ENCODE measurements at regions not wholly inside any gene's neighbourhood (a gene's known extent, or its start where the extent isn't known, plus 50 kb on each side); places are given as distances from the start of the nearest gene placed in this dataset.

GRCh38 chr19:27975419-27976005, 1237.4 kb downstream of the UQCRFS1 start:
- Mint-ChIP-seq H3K4me3 (no peak overlapping the region), H3K36me3 (ENCODE audit: low read depth) (no peaks in the 10 kb centered on the region), H3K27me3 (peaks cover 3% of the 10 kb centered on the region), H3K4me1 (ENCODE audit: low read depth) (no peaks in the 10 kb centered on the region), H3K9me3 (no peaks in the 10 kb centered on the region), H3K27ac (no peak overlapping the region)
- no peak for ATAC-seq
- intact Hi-C loops (cut with micrococcal nuclease), result no loop called here
- ChIA-PET POLR2A (interaction anchor here (0.6 kb wide), 1 partner anchor 258 kb away, joined by 3 read pairs; no protein-coding TSS in a partner anchor), CTCF (interaction anchor here (0.9 to 2.5 kb wide), 3 partner anchors 9 to 349 kb away, joined by 3 to 9 read pairs (median 3); no protein-coding TSS in a partner anchor)
- no peak for DNase-seq
- no peak for TF ChIP-seq CTCF (IDR thresholded peaks at IDR 0.05)

DNA sequence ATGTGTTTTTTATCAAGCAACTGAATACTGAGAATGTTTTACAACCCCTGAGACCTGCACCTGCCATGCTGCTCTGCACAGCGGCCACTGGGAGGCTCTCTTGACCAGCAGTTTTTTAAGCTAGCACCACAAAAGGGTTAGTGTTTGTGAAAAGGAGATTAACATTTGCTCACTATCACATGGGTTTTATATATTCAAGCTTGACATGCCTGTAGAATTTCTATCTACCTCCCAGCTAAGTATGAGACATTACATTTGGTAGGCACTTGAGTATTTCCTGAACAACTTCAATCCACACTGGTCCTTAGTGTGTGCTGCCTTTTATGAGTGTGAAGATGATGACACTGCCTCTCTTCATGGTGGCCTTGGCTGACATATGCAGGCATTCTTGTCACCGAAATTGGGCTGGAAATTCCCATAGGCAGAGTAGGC, 1238.9 kb downstream of the UQCRFS1 start:
- Mint-ChIP-seq H3K36me3 (ENCODE audit: low read depth) (no peaks in the 10 kb centered on the region), H3K4me3 (no peak overlapping the region), H3K4me1 (ENCODE audit: low read depth) (no peaks in the 10 kb centered on the region), H3K9me3 (no peaks in the 10 kb centered on the region), H3K27me3 (peaks cover 3% of the 10 kb centered on the region), H3K27ac (no peak overlapping the region)
- peak; percentile 20 for DNase-seq
- ChIA-PET POLR2A (no interaction called here), CTCF (interaction anchor here (0.9 to 2.5 kb wide), 3 partner anchors 262 to 353 kb away, joined by 3 to 9 read pairs (median 5); no protein-coding TSS in a partner anchor)
- peak; percentile 42 for TF ChIP-seq CTCF (IDR thresholded peaks at IDR 0.05)
- intact Hi-C loops (cut with micrococcal nuclease), result loop anchor here (5.0 kb wide), 1 partner anchor 353 kb away; no protein-coding TSS in a partner anchor
- no peak for ATAC-seq

DNA sequence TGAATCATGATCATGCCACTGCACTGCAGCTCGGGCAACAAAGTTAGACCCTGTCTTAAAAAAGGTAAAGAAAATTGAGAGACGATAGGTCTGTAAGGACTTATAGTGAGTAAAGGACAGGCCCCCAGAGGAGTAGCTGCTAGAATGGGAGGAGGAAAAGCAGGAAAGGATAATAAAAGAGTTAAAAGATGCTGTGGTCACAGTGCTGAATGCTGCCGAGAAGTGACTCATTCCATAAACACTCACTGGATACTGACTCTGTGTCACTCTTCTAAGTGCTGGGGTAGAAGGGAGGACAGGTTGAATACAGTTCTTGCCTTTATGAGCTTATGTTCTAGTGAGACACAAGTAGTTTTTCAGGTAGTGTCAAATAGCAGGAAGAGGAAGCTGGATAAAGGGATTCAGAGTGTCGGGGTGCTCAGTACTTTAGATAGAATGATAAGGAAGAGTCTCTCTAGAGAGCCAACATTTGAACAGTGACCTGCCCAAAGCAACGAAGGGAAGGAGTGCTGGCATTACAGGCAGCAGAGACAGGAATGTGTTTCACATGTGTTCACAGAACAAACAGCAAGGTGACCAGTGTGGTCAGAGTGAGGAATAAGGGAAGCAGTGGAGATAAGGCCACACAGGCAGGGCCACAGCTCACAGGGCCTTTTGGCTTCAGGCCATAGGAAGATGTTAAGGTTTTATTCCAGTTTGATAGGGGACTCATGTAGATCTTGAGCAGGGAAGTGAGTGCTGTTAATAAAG, 1240.5 kb downstream of the UQCRFS1 start:
- Mint-ChIP-seq H3K4me1 (ENCODE audit: low read depth) (no peaks in the 10 kb centered on the region), H3K36me3 (ENCODE audit: low read depth) (no peaks in the 10 kb centered on the region), H3K27me3 (peaks cover 3% of the 10 kb centered on the region), H3K9me3 (no peaks in the 10 kb centered on the region), H3K27ac (no peak overlapping the region), H3K4me3 (no peak overlapping the region)
- intact Hi-C loops (cut with micrococcal nuclease), result loop anchor here (5.0 kb wide), 1 partner anchor 355 kb away; no protein-coding TSS in a partner anchor
- CTCF ChIA-PET, result interaction anchor here (0.9 to 2.5 kb wide), 2 partner anchors 352 to 354 kb away, joined by 3 to 9 read pairs; no protein-coding TSS in a partner anchor
- ATAC-seq (no peak), DNase-seq (no peak)
- POLR2A ChIA-PET, result no interaction called here
- TF ChIP-seq CTCF (IDR thresholded peaks at IDR 0.05), result no peak

- TF ChIP-seq CTCF (IDR thresholded peaks at IDR 0.05), result no peak
- ChIA-PET CTCF (interaction anchor here (0.9 kb wide), 1 partner anchor 355 kb away, joined by 3 read pairs; no protein-coding TSS in a partner anchor), POLR2A (no interaction called here)
- no peak overlapping the region for H3K27ac Mint-ChIP-seq
- H3K9me3 Mint-ChIP-seq, result no peaks in the 10 kb centered on the region
- H3K27me3 Mint-ChIP-seq, result peaks cover 3% of the 10 kb centered on the region
- H3K4me3 Mint-ChIP-seq, result no peak overlapping the region
- ATAC-seq, result no peak
- H3K4me1 Mint-ChIP-seq (ENCODE audit: low read depth), result no peaks in the 10 kb centered on the region
- DNase-seq, result no peak
- no peaks in the 10 kb centered on the region for H3K36me3 Mint-ChIP-seq (ENCODE audit: low read depth)
- intact Hi-C loops (cut with micrococcal nuclease), result loop anchor here (5.0 kb wide), 1 partner anchor 355 kb away; no protein-coding TSS in a partner anchor
Measured at GRCh38 chr19:27971869-27972268, 1241.1 kb downstream of the UQCRFS1 start.

All from activated CD8-positive, alpha-beta T cell treated with anti-CD3 and anti-CD28 coated beads for 36 hours (primary cell).